Activated CD4-positive, alpha-beta T cell treated with anti-CD3 and anti-CD28 coated beads, Interleukin-2, Interleukin-4, amounts not matched to agents 100 ng/mL and 50 ng/mL, durations not matched to agents 16 hours and 8 hours (primary cell): ENCODE measurements at regions not wholly inside any gene's neighbourhood (a gene's known extent, or its start where the extent isn't known, plus 50 kb on each side); places are given as distances from the start of the nearest gene placed in this dataset.

Experiments used
- DNase-seq: peaks from one replicate; pipeline ENCODE4 v3.0.0-alpha.2; 2020; ENCODE audit warnings: low spot score

DNA sequence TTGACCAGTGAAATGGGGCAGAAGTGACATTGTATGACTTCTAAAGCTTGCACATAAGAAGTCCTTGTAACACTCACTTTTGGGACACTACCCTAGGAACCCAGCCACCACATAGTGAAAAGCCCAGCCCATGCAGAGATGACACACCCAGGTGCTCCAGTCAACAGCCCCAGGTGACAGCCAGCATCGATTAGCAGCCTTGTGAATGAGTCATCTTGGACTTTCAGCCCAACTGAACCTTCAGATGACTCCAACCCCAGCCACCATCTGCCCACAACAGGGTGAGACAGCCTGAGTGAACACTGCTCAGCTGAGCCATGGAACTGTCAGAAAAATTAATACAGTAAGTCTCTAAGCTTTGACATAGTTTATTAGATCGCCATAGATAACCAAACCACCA is 458.6 kb downstream of the ZSWIM6 start:
- DNase-seq, result peak; percentile 13

- DNase-seq, result no peak
Observed at GRCh38 chr5:61796773-61797172, 464.7 kb downstream of the ZSWIM6 start.

- DNase-seq, result no peak
Observed at GRCh38 chr5:61800450-61800849, 468.4 kb downstream of the ZSWIM6 start.

GRCh38 chr5:61801174-61801573 is 469.1 kb downstream of the ZSWIM6 start:
- no peak for DNase-seq

- DNase-seq, result no peak
Observed at GRCh38 chr5:61802456-61802855, 470.4 kb downstream of the ZSWIM6 start.

DNA sequence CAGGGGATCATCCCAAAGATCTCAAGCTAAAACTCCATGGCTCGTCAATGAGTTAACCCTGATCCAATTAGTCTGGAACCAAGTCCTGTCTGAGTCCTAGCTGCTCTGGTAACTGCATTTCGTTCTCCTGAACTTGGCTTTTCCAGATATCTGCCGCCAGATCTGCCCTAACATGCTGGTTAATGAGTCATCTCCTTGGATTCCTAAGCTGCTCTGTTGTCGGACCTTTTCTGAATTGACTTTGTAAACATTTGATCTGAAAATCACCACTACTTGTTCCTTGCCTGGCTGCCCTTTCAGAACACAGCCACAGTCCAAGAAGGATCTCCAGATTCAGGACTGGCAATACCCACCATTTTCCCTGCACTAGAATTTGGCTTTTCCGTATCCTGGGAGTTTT is 473.0 kb downstream of the ZSWIM6 start:
- no peak for DNase-seq

DNA sequence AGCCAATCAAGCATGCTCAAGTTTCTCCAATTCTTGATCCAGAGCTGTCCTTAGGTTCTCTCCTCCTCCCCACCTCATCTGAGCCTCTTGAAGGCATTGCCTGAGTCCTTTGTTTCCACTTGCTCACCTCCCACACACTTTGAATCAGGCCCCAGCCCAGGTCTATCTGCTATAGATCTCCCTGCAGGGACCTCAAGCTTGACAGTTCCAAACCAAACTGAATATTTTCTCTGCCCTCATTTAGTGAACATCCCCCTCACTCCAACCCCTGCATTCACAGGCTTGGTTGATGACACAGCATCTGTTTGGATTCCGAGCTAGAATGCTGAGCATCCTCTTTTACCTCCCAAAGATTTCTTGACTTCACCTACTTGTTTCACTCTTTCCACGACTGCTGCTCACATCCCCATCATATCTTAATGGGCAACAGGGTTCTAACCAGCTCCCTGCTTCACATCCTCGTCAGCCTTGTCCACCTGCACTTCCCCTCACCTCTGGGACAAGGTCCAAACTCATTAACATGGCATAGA is 474.5 kb downstream of the ZSWIM6 start:
- no peak for DNase-seq

- DNase-seq, result no peak
Observed at GRCh38 chr5:61808091-61808490, 476.0 kb downstream of the ZSWIM6 start.

DNA sequence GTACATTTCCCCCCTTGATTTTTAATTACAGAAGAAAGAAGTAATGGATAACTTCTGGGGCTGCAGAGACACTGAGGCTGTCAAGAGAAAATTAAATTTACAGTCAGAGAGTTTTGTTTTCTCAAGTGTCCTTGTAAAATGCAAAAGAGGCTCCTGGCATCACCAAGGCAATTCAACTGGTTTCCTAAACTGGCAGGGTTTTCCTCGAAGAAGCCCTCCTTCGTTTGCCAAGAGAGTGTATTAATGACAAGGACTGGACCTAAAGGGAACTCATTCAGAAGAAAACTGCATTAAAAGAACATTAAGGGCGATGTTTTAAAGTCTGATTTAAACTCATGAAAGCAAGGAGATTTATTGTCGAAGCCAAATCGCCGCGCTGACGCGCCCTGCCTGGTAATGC is 476.9 kb downstream of the ZSWIM6 start:
- no peak for DNase-seq

GRCh38 chr5:61809651-61810050 is 477.6 kb downstream of the ZSWIM6 start:
- no peak for DNase-seq

GRCh38 chr5:61811052-61811451 is 479.0 kb downstream of the ZSWIM6 start:
- no peak for DNase-seq

GRCh38 chr5:61813361-61813760 is 481.3 kb downstream of the ZSWIM6 start:
- no peak for DNase-seq

DNA sequence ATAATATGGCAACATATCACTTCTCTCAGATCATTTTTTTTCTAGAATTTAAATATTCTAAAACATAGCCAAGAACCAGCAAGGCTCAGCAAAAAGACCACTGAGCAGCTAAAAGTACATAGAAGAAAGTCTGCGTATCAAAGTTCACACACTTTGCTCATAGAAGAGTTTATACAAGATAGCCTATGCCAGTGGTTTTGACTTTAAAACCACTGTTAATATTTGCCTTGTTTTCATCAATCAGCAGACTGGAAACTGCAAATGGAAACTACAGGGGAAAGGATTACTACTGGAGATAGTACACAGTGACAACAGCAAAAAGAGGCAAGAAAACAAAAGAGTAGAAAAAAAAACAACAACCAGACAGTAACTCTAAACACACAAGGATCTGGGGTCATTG is 483.3 kb downstream of the ZSWIM6 start:
- DNase-seq, result no peak

DNA sequence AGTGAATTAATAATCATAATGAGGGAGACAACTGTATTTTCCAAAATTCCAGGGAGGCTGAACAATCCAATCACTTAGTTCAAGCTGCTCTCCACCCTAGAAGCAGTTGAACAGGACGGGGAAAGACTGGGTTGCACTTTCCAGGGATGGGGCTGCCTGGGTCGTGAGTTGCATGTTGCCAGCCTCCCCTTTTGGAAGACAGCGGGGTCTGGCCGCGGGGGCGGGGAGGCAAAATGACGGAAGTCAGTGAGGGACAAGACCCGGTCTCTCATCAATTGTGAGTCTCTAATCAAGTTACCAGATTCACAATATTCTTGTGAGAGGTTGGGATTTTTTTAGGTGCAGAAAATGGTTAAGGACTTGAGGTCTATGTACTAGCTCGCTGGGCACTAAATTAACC is 484.1 kb downstream of the ZSWIM6 start:
- DNase-seq, result no peak

- no peak for DNase-seq
Observed at GRCh38 chr5:61816585-61817450, 484.8 kb downstream of the ZSWIM6 start.

DNA sequence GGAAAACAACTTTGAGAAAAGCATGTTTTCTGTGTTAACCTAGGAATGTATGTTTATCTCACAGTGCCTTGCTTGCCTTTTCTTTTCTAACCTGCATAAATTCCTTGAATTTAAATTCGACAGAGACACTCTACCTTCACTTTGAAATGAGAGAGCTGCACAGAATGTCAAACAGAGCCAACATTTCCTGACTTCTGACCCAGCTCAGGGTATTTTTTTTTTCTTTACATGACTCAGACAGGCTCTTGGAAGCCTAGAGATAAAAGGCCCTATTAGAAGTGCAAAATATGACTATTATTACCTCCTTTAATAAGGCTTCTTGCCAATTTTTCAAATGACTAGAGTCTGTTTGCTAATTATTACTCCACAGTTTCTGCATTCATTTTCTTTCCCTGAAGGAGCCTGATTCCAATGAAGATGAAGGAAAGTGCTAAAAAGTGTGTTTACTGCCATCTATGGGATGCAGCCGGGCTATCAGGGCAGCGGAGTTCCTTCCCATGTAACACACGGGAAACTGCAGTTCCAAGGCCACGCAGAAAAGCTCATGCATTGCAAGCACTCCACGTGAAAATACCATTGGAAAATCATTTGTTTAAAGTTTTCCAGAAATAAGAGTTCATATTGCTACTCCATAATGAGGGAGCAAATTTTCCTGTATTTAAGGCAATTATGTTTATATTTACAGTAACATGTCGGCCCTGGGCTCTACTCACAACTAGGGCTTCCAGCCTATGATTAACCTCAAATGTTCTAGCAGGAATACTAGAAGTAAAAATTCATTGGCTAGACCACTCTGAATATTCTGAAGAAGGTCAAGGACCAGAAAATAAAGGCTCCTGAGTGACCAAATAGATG is 485.6 kb downstream of the ZSWIM6 start:
- no peak for DNase-seq

GRCh38 chr5:61820836-61821235 is 485.2 kb upstream of the KIF2A start:
- no peak for DNase-seq

GRCh38 chr5:61821561-61821960 is 484.4 kb upstream of the KIF2A start:
- no peak for DNase-seq

DNA sequence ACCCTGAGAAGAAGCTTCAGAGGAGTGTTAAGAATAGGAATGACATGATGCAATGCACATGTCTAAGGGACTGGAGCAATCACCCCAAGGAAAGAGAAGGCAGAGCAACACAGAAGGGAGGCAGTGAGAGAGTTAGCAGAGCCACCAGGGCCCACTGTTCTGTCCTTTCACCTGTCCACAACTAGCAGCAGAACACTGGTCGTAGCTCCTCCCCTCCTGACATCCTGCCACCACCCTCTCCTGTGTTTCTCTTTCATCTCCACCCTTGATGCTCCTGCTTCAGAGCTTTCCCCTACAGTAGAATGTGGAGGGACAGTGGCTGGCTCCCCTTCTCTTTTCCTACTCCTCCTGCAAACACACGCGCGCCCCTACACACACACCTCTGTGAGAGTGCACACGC is 483.4 kb upstream of the KIF2A start:
- no peak for DNase-seq

GRCh38 chr5:61823065-61823464 is 482.9 kb upstream of the KIF2A start:
- no peak for DNase-seq

GRCh38 chr5:61823781-61824180 is 482.2 kb upstream of the KIF2A start:
- no peak for DNase-seq

DNA sequence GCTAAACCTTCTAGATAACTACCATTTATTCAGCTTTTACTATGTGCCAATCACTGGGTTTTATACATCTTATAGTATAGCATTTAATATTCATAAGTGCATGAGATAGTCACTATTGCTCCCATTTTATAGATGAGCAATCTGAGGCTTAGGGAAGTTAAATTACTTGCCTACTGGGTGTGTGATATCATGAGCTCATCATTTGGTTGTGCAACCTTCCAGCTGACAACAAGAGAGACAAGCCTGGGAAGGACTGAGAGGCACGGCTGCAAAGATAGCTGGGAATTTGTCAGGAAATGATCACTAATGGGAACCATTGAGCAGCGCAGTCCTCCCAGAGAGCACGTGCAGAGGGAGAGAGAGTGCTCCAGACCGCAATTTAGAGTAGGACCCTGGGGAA is 481.6 kb upstream of the KIF2A start:
- DNase-seq, result no peak

- no peak for DNase-seq
Observed at GRCh38 chr5:61827445-61827975, 478.5 kb upstream of the KIF2A start.
